HCT116 (cell line): ENCODE measurements at regions not wholly inside any gene's neighbourhood (a gene's known extent, or its start where the extent isn't known, plus 50 kb on each side); places are given as distances from the start of the nearest gene placed in this dataset.

ENCODE experiments used
- ATAC-seq: fragments of 200-7000 bp; cut with Tn5 transposase; 2 replicates; pipeline ENCODE4 v1.9.1; 2020; ENCODE audit warnings: mild to moderate bottlenecking, moderate library complexity
- BruUV-seq: library from RNA; stranded (reverse); fragments of 400-500 nt; replicated peaks from 2 replicates; lab custom pipeline; 2021; lab: Mats Ljungman, UMichigan
- CTCF ChIA-PET: fragments of 300-600 bp; sonication (Branson Sonifier 250); formaldehyde crosslinking; loops from one replicate; lab custom pipeline; 2021; ENCODE audit warnings: antibody characterized with exemption; lab: Charles Lee
- POLR2A ChIA-PET: fragments of 300-600, 350-600 bp; sonication (Branson Sonifier 250); formaldehyde crosslinking; loops from one replicate; lab custom pipeline; 2021; ENCODE audit warnings: antibody characterized with exemption; lab: Charles Lee
- RAD21 ChIA-PET, 2 experiments: fragments of 300-600 bp; sonication (Branson Sonifier 250); formaldehyde crosslinking; loops; one replicate each; lab custom pipeline; 2023; ENCODE audit warnings: low total read pairs in 2 of 2; ENCODE audit not compliant: uncharacterized antibody in 2 of 2, unreplicated experiment in 2 of 2, low non-redundant PET in 1 of 2; lab: Charles Lee
- DNase-seq: peaks from one replicate; pipeline ENCODE4 v3.0.0-alpha.2; 2010; ENCODE audit warnings: low read depth, low spot score
- H2AFZ ChIP-seq: fragments of 200-600 bp; shearing (Covaris generic), sonication (generic); 2 replicates; pipeline ENCODE4 v1.6.1; 2017; ENCODE audit warnings: low read depth, mixed run types, mixed read lengths, antibody characterized with exemption, low read length; ENCODE audit not compliant: poor library complexity, severe bottlenecking
- H3K27ac ChIP-seq: 2 replicates; pipeline ENCODE4 v1.5.1; 2012; ENCODE audit warnings: low read depth, low read length
- H3K27me3 ChIP-seq: fragments of 200-600 bp; sonication (generic); 2 replicates; pipeline ENCODE4 v1.6.1; 2016; ENCODE audit warnings: mixed run types, low read length, mixed read lengths; ENCODE audit not compliant: insufficient read depth
- H3K36me3 ChIP-seq, 2 experiments: fragments of 200-500 bp in 1 of 2; fragments of 200-600 bp in 1 of 2; sonication (Bioruptor generic) in 1 of 2; sonication (generic) in 1 of 2; 2 replicates each; pipeline versions ENCODE4 v1.5.1 to v1.6.1; 2014 to 2016; ENCODE audit warnings: low read length in 2 of 2, inconsistent platforms in 1 of 2, mixed read lengths in 1 of 2, mixed run types in 1 of 2; ENCODE audit not compliant: insufficient read depth in 2 of 2, control insufficient read depth in 1 of 2
- H3K4me1 ChIP-seq, 2 experiments: fragments of 200-600 bp in 1 of 2; sonication (generic) in 1 of 2; 2 replicates each; pipeline versions ENCODE4 v1.5.1 to v1.6.1; 2012 to 2017; ENCODE audit warnings: low read length in 2 of 2, inconsistent platforms in 1 of 2, mild to moderate bottlenecking in 1 of 2, mixed read lengths in 1 of 2, mixed run types in 1 of 2, moderate library complexity in 1 of 2; ENCODE audit not compliant: insufficient read depth in 2 of 2, control insufficient read depth in 1 of 2
- H3K4me2 ChIP-seq: fragments of 200-600 bp; sonication (generic); 2 replicates; pipeline ENCODE4 v1.6.1; 2017; ENCODE audit warnings: mixed run types, low read length, mixed read lengths
- H3K4me3 ChIP-seq, 2 experiments: fragments of 200-600 bp in 1 of 2; sonication (generic) in 1 of 2; replicated peaks in 1 of 2; 2 replicates each; pipeline ENCODE4 v1.5.1; 2011 to 2016; ENCODE audit warnings: low read length in 2 of 2, control low read depth in 1 of 2, low read depth in 1 of 2, mild to moderate bottlenecking in 1 of 2, mixed read lengths in 1 of 2, mixed run types in 1 of 2
- H3K79me2 ChIP-seq: fragments of 200-600 bp; sonication (generic); 2 replicates; pipeline ENCODE4 v1.6.1; 2017; ENCODE audit warnings: mild to moderate bottlenecking, mixed run types, low read length, moderate library complexity, mixed read lengths; ENCODE audit not compliant: insufficient read depth
- H3K9ac ChIP-seq: fragments of 200-600 bp; sonication (generic); 2 replicates; pipeline ENCODE4 v1.6.1; 2016; ENCODE audit warnings: low read length, mixed read lengths
- H3K9me2 ChIP-seq: fragments of 200-600 bp; sonication (generic), shearing (Covaris generic); 2 replicates; pipeline ENCODE4 v1.6.1; 2017; ENCODE audit warnings: mixed run types, mild to moderate bottlenecking, moderate library complexity; ENCODE audit not compliant: insufficient read depth
- H3K9me3 ChIP-seq, 2 experiments: fragments of 200-500 bp in 1 of 2; fragments of 200-600 bp in 1 of 2; sonication (Bioruptor generic) in 1 of 2; sonication (generic) in 1 of 2; 2 replicates each; pipeline ENCODE4 v1.6.1; 2014 to 2017; ENCODE audit warnings: low read length in 2 of 2, mixed read lengths in 2 of 2, inconsistent platforms in 1 of 2, low read depth in 1 of 2, mild to moderate bottlenecking in 1 of 2, mixed run types in 1 of 2, moderate library complexity in 1 of 2; ENCODE audit not compliant: control insufficient read depth in 1 of 2, insufficient read depth in 1 of 2
- H4K20me1 ChIP-seq: fragments of 200-600 bp; sonication (generic), shearing (Covaris generic); 2 replicates; pipeline ENCODE4 v1.6.1; 2017; ENCODE audit warnings: mixed run types, mild to moderate bottlenecking, moderate library complexity; ENCODE audit not compliant: insufficient read depth
- CTCF ChIP-seq, 3 experiments: fragments of 200-600 bp in 1 of 3; sonication (generic) in 1 of 3; IDR thresholded peaks in 2 of 3; conservative IDR thresholded peaks in 1 of 3; 2 replicates each; pipeline ENCODE4 v1.5.1; 2012 to 2017; ENCODE audit warnings: low read depth in 2 of 3, low read length in 2 of 3, antibody characterized with exemption in 1 of 3, borderline replicate concordance in 1 of 3, control low read depth in 1 of 3, mild to moderate bottlenecking in 1 of 3, mixed read lengths in 1 of 3, mixed run types in 1 of 3, moderate library complexity in 1 of 3; ENCODE audit not compliant: insufficient read depth in 1 of 3
- EGR1 ChIP-seq: IDR thresholded peaks from 2 replicates; pipeline ENCODE4 v1.6.1; 2012; ENCODE audit warnings: low read depth
- ELF1 ChIP-seq: IDR thresholded peaks from 2 replicates; pipeline ENCODE4 v1.6.1; 2012; ENCODE audit warnings: low read depth, borderline replicate concordance
- EZH2phosphoT487 ChIP-seq: fragments of 200-600 bp; IDR thresholded peaks from 2 replicates; pipeline ENCODE4 v1.6.1; 2018; ENCODE audit warnings: antibody characterized with exemption, borderline replicate concordance
- JUND ChIP-seq: IDR thresholded peaks from 2 replicates; pipeline ENCODE4 v1.6.1; 2012
- POLR2AphosphoS5 ChIP-seq: IDR thresholded peaks from 2 replicates; pipeline ENCODE4 v1.6.1; 2011; ENCODE audit warnings: mild to moderate bottlenecking, low read depth, low read length, moderate library complexity
- REST ChIP-seq: IDR thresholded peaks from 2 replicates; pipeline ENCODE4 v1.6.1; 2012; ENCODE audit warnings: low read depth
- SRF ChIP-seq: IDR thresholded peaks from 2 replicates; pipeline ENCODE4 v1.6.1; 2012; ENCODE audit warnings: low read depth
- TCF7L2 ChIP-seq: IDR thresholded peaks from 2 replicates; pipeline ENCODE4 v1.7.0; 2011; ENCODE audit warnings: borderline replicate concordance, inconsistent platforms; ENCODE audit not compliant: insufficient read depth, insufficient read length; ENCODE audit errors: extremely low read depth
- YY1 ChIP-seq: IDR thresholded peaks from 2 replicates; pipeline ENCODE4 v1.6.1; 2011; ENCODE audit warnings: low read length, low read depth, moderate library complexity, mild to moderate bottlenecking; ENCODE audit not compliant: insufficient replicate concordance; ENCODE audit errors: extremely low read depth
- ZFX ChIP-seq: fragments of 450-650 bp; IDR thresholded peaks from 2 replicates; pipeline ENCODE4 v1.6.1; 2017
- ZNF274 ChIP-seq: fragments of 200-500 bp; sonication (Bioruptor generic); IDR thresholded peaks from 2 replicates; pipeline ENCODE4 v1.6.1; 2014; ENCODE audit warnings: mild to moderate bottlenecking, low read depth, low read length, inconsistent platforms
- intact Hi-C: fragments of 100-400 bp; cut with micrococcal nuclease; formaldehyde crosslinking; loops from 2 replicates; pipeline ENCODE4 v1.10.0; 2022

- TF ChIP-seq ZNF274, result no peak
Observed at GRCh38 chr7:136292365-136292764, 315.2 kb upstream of the MTPN start (continued).

GRCh38 chr7:136290351-136290750 lies 313.2 kb upstream of the MTPN start:
- Histone ChIP-seq H3K9me3 (no peaks in the 10 kb centered on the region; a peak in 1 of 4 replicates), H3K79me2 (no peaks in the 10 kb centered on the region), H3K36me3 (no peaks in the 10 kb centered on the region)
- intact Hi-C loops, result no loop called here
- ATAC-seq, result no peak
- TF ChIP-seq EGR1 (no peak), REST (no peak), YY1 (no peak), CTCF (IDR thresholded peaks at IDR 0.05 in 2 of 3, conservative IDR thresholded peaks at IDR 0.05 in 1 of 3; ENCODE audit: borderline replicate concordance in 1 of 3, insufficient read depth in 1 of 3, low read depth in 2 of 3, low read length in 2 of 3) (no peak), EZH2phosphoT487 (no peak), ZFX (no peak), SRF (no peak), ZNF274 (no peak), TCF7L2 (no peak), JUND (no peak), ELF1 (no peak), POLR2AphosphoS5 (no peak)
- TF ChIP-seq, all 23 proteins: peak for 0
- no TSS peak for BruUV-seq
- Histone ChIP-seq H3K27me3 (no peaks in the 10 kb centered on the region), H3K9me2 (no peaks in the 10 kb centered on the region), H3K4me3 (no peak overlapping the region), H2AFZ (no peak overlapping the region), H3K9ac (no peak overlapping the region), H3K27ac (no peak overlapping the region), H3K4me1 (no peaks in the 10 kb centered on the region), H3K4me2 (no peak overlapping the region), H4K20me1 (no peaks in the 10 kb centered on the region)
- RAD21 ChIA-PET, result no interaction called here
- no peak for DNase-seq
- CTCF ChIA-PET, result no interaction called here
- POLR2A ChIA-PET, result no interaction called here
